ENCODE measurements at regions not wholly inside any gene's neighbourhood (a gene's known extent, or its start where the extent isn't known, plus 50 kb on each side); places are given as distances from the start of the nearest gene placed in this dataset.

DNA sequence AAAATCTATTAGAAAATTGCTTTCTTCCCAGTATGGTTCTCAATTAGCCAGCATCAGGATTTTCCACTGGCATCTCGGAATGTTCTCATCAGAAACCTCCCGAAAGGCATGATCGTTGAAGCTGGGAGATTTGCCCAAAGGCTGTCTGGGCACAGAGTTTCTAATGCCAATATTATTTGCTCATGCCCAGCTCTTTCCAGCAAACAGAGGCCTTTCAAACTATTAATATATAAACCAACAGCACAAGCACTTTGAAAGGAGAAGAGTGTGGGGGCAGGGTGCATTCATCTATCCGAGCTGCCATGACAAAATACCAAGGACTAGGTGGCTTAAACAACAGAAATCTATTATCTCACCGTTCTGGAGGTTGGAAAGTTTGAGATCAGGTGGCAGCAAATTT lies 88.3 kb upstream of the MSX1 start:
- no peak for DNase-seq

DNA sequence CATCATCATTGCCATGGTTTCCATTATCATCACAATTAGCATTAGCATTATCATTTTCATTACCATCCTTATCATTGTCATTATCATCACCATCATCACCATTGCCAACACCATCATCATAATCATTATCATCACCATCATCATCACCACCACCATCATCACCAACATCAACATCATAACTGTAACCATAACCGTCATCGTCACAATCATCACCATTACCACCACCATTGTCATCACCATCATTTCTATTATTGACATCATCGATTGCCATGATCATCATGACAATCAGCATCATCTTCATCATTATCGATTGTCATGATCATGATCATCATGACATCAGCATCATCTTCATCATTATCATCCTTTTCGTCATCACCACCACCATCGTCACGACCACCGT lies 88.9 kb upstream of the MSX1 start:
- DNase-seq, result no peak

DNA sequence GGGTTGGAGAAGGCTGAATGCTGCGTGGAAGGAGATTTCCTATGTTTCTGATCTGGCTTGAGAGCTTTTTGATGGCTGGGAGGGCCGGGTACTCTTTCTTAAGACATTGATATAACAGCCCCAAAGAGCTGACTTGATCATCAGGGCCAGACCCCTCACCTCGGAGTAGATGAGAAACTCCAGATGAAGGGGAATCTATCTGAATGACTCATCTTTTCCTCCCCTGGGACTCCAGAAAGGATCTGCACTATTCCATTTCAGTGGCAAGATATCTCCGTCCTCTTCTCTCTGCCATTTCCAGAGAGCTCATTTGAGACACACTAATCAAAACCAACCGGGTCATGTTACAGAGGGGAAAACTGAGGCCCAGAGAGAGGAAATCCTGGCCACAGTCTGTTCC lies 92.9 kb upstream of the MSX1 start:
- DNase-seq, result no peak

DNA sequence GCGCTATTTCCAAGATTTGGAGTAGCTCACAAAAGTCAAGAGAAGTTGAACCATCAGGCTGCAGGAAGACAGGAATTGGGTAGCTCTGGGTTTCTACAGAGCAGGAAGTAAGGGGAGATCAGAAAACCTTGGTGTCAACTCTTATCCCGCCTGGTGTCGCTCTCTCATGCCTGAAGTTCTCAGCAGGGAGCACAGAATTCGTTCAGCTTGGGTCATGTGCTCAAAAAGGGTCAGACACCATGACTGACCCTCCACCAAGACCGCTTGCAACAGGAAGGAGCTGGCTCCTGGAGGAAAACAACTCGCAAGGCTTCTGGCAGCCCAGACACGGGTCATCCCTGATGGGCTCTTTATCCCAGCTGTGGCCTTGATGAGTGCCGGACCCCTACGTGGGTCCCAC lies 93.7 kb upstream of the MSX1 start:
- no peak for DNase-seq

DNA sequence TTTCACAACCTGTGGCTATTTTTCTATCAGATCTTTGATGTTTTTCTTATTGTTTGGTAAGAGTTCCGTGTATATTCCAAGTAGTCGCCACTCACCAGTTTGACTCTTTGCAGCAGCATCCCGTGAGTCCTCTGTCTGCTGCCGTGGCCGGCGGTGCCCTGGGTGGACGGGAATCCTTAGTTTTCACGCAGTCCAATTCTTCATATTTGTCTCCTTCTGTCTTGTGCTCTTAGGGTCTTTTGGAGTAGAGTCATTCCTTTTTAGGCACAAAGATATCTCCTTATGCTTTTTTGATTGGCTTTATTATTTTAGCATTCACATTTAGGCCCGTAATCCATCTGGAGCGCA lies 94.9 kb upstream of the MSX1 start:
- DNase-seq, result no peak

DNA sequence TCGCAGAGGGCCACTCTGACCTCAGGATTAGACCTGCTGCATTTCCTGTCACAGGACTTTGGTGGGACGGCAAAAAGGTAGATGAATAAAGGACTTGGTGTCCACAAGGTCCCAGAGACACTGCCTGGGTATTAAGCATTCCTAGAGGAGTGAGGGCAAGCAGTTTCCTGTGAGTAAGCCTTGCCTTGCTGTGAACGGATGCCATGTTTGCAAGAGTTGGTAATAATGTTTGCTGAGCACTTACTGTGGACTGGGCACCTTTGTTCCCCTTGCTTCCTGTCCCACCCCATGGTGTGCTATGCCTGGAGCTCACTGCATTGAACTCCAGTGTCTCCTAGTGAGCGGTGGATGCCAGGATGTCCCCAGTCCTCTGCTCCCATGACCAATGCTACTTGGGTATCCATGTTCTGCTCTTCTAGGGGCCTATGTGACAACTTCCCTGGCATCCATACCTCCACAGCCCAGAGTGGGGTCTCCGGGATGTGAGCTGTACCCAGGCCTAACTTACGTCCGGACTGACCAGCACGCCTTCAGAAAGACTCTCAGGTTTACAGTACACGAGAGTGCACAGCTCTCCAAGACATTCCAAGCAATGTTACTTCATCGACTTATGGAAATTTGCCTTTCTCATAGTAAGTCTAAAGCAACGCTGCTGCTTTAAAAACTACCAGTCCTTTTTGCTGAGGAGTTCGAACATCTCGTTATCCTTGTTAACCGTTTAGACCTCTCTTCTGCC lies 95.5 kb upstream of the MSX1 start:
- DNase-seq, result peak in 1 of 5 experiments; percentile 14

DNA sequence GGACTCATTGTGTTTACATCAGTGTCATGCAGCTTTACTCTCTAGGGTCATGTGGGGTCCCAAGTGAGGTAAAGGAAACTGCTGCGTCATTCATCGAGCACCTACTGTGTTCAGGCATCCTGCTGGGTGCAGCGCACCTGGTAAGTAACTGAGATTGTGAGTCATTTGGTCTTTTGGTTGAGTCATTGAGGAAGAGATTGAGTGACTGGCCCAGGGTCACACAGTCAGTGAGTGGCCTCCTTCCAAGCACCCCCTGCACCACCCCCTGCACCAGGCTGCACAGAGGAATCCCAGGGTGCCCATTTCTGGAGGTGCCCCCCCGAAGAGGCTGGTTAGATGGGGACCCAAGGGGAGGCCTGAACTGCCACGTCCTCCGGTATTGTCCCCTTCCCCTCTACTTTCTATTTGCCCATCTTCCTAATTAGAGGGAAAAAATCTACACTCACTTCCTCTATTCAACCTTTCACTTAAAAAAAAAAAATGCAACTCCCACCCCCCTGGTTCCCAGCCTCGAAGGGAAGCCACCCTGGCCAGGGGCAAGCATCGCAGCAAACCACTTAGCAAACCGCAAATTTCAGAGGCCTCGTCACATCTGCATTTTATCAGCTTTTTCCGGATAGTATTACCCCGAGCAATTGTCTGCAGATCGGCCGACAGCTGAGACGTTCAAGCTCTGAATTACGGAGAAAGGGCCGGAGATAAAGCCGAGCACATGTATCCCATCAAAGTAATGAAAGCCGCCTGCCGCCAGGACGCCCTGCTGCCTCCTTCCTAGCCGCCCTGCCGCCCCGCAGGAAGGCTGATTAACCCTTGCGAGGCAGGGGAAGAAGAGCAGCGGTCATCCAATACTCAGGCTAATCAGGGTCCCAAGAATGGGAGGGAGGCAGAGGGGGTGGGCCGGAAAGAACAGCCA lies 96.3 kb upstream of the MSX1 start:
- peak in 1 of 5 experiments; percentile 91 for DNase-seq

DNA sequence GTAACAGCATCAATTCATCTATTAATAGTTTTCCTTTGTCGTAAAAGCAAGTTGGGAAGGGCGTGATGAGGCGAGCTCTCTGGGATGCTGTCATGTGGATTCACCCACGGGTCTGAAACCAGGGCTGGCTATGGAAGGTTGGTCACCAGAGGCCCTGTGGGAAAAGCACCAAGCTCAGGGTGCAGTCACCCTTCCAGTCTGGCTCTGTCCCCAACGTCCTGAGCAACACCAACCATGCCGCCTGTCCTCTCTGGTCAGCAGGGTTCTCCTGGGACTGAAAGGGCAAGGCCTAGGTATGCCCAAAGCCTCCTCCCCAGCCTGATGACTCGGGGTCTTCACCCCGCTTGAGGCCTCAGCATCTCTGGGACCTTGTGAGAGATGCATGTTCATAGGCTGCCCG lies 97.2 kb upstream of the MSX1 start:
- no peak for DNase-seq

DNA sequence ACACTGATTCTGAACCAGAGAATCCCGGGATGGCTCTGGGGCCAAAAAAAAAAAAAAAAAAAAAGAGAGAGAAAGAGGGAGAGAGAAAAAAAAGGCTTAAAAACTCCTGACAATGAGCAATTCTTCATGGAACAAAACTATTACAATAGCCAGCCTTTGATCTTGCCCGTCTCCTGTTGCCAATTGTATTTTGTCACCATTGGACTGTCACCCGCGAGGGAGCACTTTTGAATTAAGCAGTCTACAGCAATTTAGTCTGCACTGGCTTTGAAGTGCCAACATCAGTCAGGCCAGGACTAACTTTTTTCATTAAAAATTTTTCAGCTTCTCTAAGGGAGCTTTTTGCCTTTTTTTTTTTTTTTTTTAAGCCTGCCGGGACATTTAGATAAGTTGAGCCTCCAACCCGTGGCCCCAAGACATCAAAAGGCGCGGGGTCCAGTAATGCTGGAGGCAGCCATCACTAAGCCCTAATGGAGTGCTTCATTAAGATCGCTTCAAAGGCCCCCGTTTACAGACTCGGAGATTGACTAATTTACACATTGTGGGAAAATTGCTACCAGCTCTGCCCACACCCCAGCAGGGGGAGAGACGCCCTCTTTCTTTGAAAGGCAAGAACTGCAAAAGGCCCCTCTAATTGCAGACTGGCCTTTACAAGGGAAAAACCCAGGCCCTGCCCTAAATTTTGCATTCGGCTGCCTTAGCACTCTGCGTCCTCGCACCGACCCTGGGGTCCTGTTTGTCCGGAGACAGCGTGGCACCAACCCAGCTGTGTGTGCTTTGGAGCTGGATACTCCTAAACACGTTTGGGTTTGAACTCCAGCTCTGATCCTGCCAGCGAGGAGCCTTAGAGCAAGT lies 98.1 kb upstream of the MSX1 start:
- no peak for DNase-seq

DNA sequence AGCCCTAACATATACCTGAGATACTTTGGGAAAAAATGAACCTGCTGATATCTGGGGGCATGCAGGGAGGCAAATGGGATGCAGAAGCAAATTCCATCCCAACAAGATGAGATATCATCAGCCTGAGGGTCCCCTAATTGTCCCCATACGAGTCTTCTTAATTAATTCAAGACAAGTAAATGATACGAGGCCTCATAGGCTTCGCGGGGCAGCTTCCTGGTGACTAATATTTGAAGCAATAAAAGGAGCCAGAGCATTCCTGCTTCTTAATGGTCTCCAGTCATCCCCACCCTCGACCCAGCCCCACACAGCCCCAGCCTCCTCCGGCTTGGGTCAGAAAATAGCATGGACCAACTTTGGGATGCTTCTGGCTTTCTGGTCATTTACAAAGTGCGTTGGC lies 99.6 kb upstream of the MSX1 start:
- no peak for DNase-seq

DNA sequence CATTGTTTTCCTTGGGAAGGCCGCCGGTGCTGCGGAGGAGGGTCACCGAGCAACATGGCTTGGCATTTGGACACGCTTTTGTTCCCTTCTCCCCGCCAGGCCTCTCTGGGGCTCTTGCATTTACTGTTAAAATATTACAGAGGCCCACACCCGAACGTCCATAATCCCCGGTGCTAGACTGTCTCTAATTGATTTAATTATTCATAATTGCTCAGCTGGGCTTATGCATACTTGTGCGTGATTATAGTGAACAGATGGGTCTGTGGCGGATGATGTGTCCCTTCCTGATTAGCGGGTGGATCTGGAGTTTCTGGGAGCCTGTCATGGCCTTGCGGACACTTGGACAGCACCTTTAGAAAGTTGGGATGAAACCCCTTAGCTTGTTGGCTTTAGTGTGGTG lies 100.2 kb upstream of the MSX1 start:
- no peak for DNase-seq

DNA sequence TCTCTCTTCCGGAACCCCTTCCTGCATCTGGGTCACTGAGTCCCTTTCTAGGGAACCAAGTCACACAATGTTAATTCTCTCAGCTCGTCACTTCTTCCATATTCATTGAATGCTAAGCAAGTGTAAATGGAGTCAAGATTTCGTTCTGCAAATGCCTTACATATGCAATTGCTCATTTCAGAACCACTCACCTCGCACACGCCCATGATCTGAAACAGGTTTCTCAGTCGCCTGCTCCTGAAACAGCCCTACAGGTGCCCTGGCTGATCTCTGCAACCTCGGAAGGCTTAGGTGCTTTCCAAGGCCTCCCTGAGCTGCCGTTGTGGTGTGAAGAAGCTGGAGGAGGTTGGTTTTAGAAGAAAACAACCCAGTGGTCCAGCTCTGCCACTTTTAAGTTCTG lies 100.8 kb upstream of the MSX1 start:
- DNase-seq, result peak in 1 of 5 experiments; percentile 33

DNA sequence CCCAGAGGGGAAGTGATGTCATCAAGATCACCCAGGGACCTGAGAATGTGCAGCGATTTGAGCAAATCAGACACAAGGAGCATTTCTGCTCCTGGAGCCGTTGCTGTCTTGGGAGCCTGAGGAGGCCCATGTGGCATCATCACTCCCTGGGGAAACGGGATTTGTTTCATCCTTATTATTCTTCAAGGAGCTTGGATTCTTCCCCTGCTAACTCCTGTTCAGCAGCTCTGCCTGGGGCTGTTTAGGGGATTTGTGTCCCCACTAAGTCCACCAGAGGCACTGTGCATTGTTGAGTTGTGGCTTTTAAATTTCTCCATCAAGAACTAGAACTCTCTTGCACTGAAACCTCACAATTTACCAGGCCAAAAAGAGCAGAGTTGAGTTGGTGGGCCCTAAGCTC lies 104.2 kb upstream of the MSX1 start:
- no peak for DNase-seq

DNA sequence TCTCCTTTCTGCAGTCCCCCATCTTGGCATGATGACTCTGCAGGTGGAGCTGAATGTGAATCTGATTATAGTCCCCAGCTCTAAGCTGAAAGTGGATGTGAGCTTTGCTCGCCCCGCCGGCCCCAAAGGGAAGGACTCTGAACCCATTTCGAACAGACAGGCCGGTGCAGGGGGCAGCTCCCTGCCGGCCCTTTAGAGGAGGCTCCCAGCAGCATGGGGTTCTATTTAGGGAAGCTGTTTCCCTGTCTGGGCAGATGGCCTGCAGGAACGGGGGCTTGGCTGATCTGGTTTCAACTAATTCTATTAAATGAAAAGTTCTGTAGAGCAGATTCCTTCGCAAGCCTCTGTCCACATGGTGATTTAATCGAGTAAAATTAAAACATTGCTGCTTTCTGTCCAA lies 104.8 kb upstream of the MSX1 start:
- no peak for DNase-seq

DNA sequence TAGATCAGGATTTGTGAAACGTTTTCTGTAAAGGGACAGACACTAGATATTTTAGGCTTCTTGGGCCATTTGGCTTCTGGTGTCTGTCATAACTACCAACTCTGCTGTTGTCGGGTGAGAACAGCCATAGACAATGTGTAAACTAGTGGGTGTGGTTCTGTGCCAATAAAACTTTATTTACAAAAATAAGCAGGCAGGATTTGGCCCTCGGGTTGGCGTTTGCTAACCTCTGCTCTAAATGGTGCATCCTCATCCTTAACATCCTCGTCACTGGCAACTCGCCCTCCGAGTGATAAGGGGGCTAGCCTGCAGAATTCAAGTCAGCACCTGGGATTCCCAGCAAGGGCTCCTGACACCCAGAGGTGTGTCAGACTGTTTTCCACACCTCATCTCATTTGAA lies 105.8 kb upstream of the MSX1 start:
- no peak for DNase-seq

DNA sequence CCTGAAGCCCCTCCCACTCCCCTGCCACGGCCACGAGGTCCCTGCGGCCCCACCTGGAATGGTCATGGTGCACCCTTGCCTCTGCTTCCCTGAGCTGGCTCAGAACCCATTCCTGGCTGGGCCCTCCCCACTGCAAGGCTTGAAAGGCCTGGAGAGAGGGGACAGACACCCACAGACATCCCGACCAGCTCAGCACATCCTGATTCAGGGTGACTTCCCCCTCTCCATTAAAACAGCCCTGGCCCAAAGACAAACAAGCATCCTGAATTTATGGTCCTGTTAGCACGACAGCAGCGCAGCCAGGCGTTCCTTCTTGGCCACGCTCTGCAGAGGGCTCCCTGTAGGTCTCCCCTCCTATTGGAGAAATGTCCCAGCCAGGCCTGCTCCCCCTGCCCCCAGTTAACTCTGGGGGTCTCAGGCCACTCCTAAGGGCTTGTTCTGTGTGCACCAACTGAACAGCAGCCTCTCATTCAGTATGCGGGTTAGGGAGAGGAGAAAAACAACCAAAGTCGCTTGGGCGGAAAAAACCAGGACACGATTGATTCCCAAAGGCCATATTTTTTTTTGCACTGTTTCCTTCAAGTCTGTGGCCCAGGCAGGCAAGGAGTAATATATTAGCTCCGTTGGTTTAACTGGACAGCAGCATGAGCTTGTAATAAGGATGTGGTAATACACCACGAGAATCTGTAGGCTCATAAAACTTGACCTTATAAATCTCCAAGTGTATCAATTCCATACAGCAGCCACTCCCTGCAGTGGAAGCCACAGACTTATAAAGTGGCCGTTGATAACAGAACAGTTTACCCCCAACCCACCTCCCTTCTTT lies 106.7 kb upstream of the MSX1 start:
- no peak for DNase-seq

DNA sequence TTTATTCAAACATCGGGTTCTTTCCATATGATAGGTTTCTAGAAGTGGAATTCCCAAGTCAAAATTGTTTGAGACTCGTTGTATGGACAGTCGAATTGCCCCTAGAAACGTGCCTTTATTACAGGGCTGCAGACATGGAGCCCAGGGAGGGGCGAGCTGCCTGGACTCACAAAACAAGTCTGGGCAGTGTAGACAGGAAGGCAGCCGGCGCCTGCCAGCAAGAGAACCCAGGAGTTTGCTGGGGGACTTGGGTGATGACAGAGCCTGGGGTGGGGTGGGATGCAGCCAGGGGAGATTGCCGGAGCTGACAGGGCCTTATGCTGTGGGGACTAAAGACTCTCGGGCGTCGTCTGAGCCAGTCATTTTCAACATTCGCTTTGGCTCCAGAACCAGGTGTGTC lies 107.4 kb upstream of the MSX1 start:
- DNase-seq, result no peak

DNA sequence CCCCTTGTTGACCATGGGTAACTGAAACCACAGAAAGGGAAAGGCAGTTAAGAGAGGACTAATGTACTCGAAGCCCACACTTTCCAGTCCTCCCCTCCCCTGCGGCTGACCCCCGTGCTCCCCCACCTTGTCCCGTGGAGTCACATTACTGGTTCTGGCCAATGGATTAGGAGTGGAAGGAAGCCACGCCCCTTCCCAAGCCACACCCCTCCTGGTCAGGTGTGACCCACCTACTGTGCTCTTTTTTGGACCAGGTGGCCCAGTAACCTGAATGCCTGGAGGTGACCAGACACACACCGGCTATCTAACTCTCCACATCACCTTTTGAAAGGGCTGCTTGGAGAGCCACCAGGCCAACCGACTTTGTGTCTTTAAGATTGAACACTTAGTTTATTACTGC lies 109.3 kb upstream of the MSX1 start:
- no peak for DNase-seq

DNA sequence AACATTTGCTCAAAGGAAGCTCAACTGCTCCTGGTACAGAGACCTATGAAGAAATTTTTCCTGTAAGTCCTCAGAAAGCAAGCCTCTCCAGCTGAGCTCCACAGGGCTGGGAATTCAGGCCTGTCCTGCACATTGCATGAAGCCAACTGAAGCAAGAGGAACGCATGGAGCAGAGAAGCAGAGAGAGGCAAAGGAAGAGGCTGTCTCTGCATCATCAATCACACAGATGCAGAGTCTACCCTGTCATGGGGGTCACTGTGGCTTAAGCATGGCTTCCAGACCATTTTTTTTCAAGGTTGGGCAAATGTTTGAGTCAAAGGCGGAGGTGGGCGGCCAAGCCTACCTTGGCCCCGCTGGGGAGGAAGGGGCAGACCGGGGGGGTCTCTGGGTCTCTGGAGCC lies 110.3 kb upstream of the MSX1 start:
- no peak for DNase-seq

DNA sequence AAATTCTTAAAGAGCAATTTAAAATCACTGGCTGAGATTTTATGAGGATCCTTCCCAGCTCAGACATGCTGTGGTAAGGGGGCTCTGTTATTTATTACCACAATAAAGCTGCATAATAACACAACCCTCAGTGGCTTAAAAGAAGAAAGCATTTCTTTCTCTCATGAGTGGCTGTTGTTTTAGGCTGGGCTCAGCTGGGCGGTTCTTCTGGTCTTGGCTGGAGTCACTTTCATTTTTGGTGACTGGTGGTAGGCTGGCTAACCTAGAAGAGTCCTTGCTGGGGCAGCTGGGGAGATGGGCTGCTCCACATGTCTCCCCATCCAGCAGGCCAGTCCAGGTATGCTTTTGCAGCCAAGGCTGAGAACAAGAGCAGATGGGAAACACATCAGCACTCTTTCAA lies 113.0 kb upstream of the MSX1 start:
- DNase-seq, result no peak

DNA sequence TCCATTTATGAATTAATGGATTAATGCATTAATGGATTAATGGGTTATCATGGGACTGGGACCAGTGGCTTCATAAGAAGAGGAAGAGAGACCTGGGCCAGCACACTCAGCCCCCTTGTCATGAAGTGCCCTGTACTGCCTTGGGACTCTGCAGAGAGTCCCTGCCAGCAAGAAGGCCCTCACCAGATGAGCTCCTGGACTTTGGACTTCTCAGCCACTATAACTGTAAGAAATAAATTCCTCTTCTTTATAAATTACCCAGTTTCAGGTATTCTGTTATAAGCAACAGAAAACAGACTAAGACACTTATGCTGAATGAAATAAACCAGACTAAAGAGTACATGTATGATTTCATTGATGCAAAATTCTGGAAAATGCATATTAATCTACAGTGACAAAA lies 119.4 kb upstream of the MSX1 start:
- no peak for DNase-seq

DNA sequence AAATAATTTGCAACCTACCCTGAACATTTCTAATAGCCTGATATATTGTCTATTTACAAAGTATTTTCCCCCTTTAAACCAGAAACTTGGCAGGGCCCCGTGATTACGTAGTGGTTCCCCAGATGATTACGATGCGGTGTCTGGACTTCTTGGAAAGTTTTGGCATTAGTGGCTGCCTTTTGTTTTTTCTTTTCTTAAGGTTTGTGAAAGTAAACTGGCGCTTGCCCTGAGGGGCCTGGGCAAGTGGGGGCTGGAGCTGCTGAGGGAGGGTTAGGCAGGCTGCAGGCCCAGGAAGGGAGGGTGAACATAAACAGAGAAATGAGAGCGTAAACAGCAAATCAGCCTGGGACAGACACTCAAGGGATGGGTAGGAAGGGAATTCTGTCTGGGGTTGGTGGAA lies 123.6 kb upstream of the MSX1 start:
- DNase-seq, result no peak

All from T-helper 2 cell (primary cell).